Gastroesophageal sphincter (tissue), 3 donors: ENCODE measurements at regions not wholly inside any gene's neighbourhood (a gene's known extent, or its start where the extent isn't known, plus 50 kb on each side); places are given as distances from the start of the nearest gene placed in this dataset.

Experiments used
- CTCF ChIP-seq, 4 experiments: fragments of 200-600 bp in 2 of 4; fragments of 450-650 bp in 2 of 4; sonication (generic) in 1 of 4; IDR thresholded peaks; one replicate each; pipeline ENCODE4 v1.5.1; 2017 to 2019; ENCODE audit warnings: antibody characterized with exemption in 4 of 4, mild to moderate bottlenecking in 2 of 4, moderate library complexity in 2 of 4
- EP300 ChIP-seq: sonication (generic); formaldehyde crosslinking; IDR thresholded peaks from one replicate; pipeline ENCODE4 v1.6.1; 2017; ENCODE audit warnings: antibody characterized with exemption, mild to moderate bottlenecking
- POLR2A ChIP-seq, 2 donors: fragments of 450-650 bp; IDR thresholded peaks; one replicate each; pipeline ENCODE4 v1.6.1; 2017; ENCODE audit warnings: antibody characterized with exemption in 2 of 2, mild to moderate bottlenecking in 2 of 2, moderate library complexity in 1 of 2
- POLR2AphosphoS5 ChIP-seq: sonication (generic); formaldehyde crosslinking; IDR thresholded peaks from one replicate; pipeline ENCODE4 v1.6.1; 2017; ENCODE audit warnings: antibody characterized with exemption

GRCh38 chrY:8495243-8495642 lies 842.0 kb upstream of the TSPY4 start:
- TF ChIP-seq CTCF (IDR thresholded peaks at IDR 0.05): no peak
- no peak for TF ChIP-seq EP300
- TF ChIP-seq POLR2A (IDR thresholded peaks at IDR 0.05): no peak
- no peak for TF ChIP-seq POLR2AphosphoS5
